Neural progenitor cell (in vitro differentiated cells): ENCODE measurements at regions not wholly inside any gene's neighbourhood (a gene's known extent, or its start where the extent isn't known, plus 50 kb on each side); places are given as distances from the start of the nearest gene placed in this dataset.

Source experiments
- DNase-seq: peaks from one replicate; pipeline ENCODE4 v3.0.0-alpha.2; 2016; ENCODE audit warnings: low spot score
- H2AFZ ChIP-seq: fragments of 200-600 bp; sonication (generic); replicated peaks from 2 replicates; pipeline ENCODE4 v1.6.1; 2016; ENCODE audit warnings: antibody characterized with exemption
- H3F3A ChIP-seq: fragments of 200-600 bp; sonication (generic); 2 replicates; pipeline ENCODE4 v1.6.1; 2016; ENCODE audit warnings: antibody characterized with exemption, low read depth
- H3K27ac ChIP-seq: fragments of 200-600 bp; sonication (generic); 2 replicates; pipeline ENCODE4 v1.5.1; 2016; ENCODE audit warnings: mild to moderate bottlenecking
- H3K27me3 ChIP-seq: fragments of 200-600 bp; sonication (generic); 2 replicates; pipeline ENCODE4 v1.6.1; 2016; ENCODE audit warnings: mild to moderate bottlenecking, moderate library complexity
- H3K36me3 ChIP-seq: fragments of 200-600 bp; sonication (generic); 2 replicates; pipeline ENCODE4 v1.5.1; 2016
- H3K4me1 ChIP-seq: fragments of 200-600 bp; sonication (generic); 2 replicates; pipeline ENCODE4 v1.6.1; 2016; ENCODE audit warnings: mixed run types
- H3K4me2 ChIP-seq: fragments of 200-600 bp; sonication (generic); 2 replicates; pipeline ENCODE4 v1.6.1; 2016
- H3K4me3 ChIP-seq: fragments of 200-600 bp; sonication (generic); 2 replicates; pipeline ENCODE4 v1.5.1; 2016
- H3K79me2 ChIP-seq: fragments of 200-600 bp; sonication (generic); 2 replicates; pipeline ENCODE4 v1.6.1; 2016; ENCODE audit warnings: low read depth
- H3K9ac ChIP-seq: fragments of 200-600 bp; sonication (generic); 2 replicates; pipeline ENCODE4 v1.6.1; 2016
- H3K9me3 ChIP-seq: fragments of 200-600 bp; sonication (generic); 2 replicates; pipeline ENCODE4 v1.5.1; 2016; ENCODE audit warnings: low read depth
- H4K20me1 ChIP-seq: fragments of 200-600 bp; sonication (generic); 2 replicates; pipeline ENCODE4 v1.6.1; 2016; ENCODE audit warnings: low read depth
- H3K27ac Mint-ChIP-seq: 3 replicates; pipeline ENCODE4 v1.8.0; 2021; ENCODE audit warnings: mixed read lengths
- H3K27me3 Mint-ChIP-seq: 2 replicates; pipeline ENCODE4 v1.8.0; 2022; ENCODE audit warnings: low read depth, mild to moderate bottlenecking, inconsistent platforms, moderate library complexity, mixed read lengths; ENCODE audit not compliant: insufficient read depth
- H3K36me3 Mint-ChIP-seq: 3 replicates; pipeline ENCODE4 v1.8.0; 2021; ENCODE audit warnings: mixed read lengths
- H3K4me1 Mint-ChIP-seq: 3 replicates; pipeline ENCODE4 v1.8.0; 2021; ENCODE audit warnings: mixed read lengths
- H3K4me3 Mint-ChIP-seq: 3 replicates; pipeline ENCODE4 v1.8.0; 2021; ENCODE audit warnings: mild to moderate bottlenecking, moderate library complexity, mixed read lengths
- H3K9me3 Mint-ChIP-seq: 3 replicates; pipeline ENCODE4 v1.8.0; 2020; ENCODE audit warnings: mixed read lengths
- EZH2 ChIP-seq: fragments of 200-600 bp; sonication (generic); IDR thresholded peaks from 2 replicates; pipeline ENCODE4 v1.6.1; 2017; ENCODE audit warnings: antibody characterized with exemption, mild to moderate bottlenecking, moderate library complexity
- EZH2phosphoT487 ChIP-seq: fragments of 200-600 bp; sonication (generic); IDR thresholded peaks from 2 replicates; pipeline ENCODE4 v1.6.1; 2017; ENCODE audit warnings: antibody characterized with exemption
- TF ChIP-seq, protein P1 (sequence below): fragments of 200-600 bp; sonication (generic); IDR thresholded peaks from 2 replicates; pipeline ENCODE4 v1.5.1; 2017; ENCODE audit warnings: antibody characterized with exemption, mild to moderate bottlenecking

DNA sequence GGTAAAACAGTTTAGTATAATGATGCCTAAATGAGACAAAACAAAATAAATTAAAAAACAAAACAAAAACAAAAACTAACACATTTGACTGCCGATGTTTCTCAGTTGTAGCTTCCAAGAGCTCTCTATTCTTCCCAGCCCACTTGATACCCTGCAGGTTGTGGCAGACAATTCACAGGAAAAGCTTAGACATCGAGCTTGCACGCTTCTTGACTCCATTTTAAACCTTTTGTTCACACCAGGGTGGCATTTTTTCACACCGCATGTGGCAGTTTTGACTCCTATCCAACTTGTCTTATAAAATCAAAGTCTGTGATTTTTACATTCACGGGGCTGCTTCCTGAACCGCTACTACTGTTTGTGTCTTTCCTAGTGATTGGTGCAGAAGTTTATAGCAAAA lies 575.9 kb downstream of the USP25 start:
- Histone ChIP-seq H3K27me3 (no peaks in the 10 kb centered on the region), H4K20me1 (no peaks in the 10 kb centered on the region), H3F3A (no peaks in the 10 kb centered on the region), H3K4me2 (peak overlapping the region; percentile 29), H3K4me1 (peaks cover 11% of the 10 kb centered on the region), H3K9me3 (no peaks in the 10 kb centered on the region), H3K36me3 (no peaks in the 10 kb centered on the region), H2AFZ (peak overlapping the region; percentile 57), H3K27ac (no peak overlapping the region), H3K9ac (no peak overlapping the region), H3K4me3 (no peak overlapping the region), H3K79me2 (no peaks in the 10 kb centered on the region)
- Mint-ChIP-seq H3K9me3 (no peaks in the 10 kb centered on the region), H3K36me3 (peaks cover 11% of the 10 kb centered on the region), H3K27me3 (no peaks in the 10 kb centered on the region), H3K4me3 (peak overlapping the region; percentile 87), H3K27ac (peak overlapping the region; percentile 97), H3K4me1 (peaks cover 45% of the 10 kb centered on the region)
- TF ChIP-seq EZH2 (no peak), EZH2phosphoT487 (no peak)
- TF ChIP-seq, protein P1, sequence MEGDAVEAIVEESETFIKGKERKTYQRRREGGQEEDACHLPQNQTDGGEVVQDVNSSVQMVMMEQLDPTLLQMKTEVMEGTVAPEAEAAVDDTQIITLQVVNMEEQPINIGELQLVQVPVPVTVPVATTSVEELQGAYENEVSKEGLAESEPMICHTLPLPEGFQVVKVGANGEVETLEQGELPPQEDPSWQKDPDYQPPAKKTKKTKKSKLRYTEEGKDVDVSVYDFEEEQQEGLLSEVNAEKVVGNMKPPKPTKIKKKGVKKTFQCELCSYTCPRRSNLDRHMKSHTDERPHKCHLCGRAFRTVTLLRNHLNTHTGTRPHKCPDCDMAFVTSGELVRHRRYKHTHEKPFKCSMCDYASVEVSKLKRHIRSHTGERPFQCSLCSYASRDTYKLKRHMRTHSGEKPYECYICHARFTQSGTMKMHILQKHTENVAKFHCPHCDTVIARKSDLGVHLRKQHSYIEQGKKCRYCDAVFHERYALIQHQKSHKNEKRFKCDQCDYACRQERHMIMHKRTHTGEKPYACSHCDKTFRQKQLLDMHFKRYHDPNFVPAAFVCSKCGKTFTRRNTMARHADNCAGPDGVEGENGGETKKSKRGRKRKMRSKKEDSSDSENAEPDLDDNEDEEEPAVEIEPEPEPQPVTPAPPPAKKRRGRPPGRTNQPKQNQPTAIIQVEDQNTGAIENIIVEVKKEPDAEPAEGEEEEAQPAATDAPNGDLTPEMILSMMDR, result no peak
- peak; percentile 68 for DNase-seq

DNA sequence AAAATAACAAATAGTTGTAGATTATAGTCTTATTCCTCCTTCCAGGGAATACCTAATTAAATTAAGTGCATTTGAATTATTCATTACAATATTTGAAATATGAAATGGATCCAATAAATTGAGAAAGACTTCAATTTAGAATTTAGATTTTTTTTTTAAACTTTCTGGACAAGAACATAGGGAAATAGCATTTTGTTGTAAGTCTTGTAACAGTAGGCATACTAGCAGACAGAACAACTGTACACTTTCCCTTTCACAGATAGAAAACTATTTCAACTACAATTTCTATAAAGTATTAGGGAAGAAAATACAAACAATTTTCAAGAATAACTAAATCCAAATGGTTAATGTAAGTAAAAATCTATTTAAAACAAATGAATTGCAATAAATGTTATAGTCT lies 577.5 kb downstream of the USP25 start:
- Histone ChIP-seq H4K20me1 (no peaks in the 10 kb centered on the region), H3K9ac (no peak overlapping the region), H3K79me2 (no peaks in the 10 kb centered on the region), H3F3A (no peaks in the 10 kb centered on the region), H3K4me2 (no peak overlapping the region), H3K9me3 (no peaks in the 10 kb centered on the region), H3K4me1 (peaks cover 11% of the 10 kb centered on the region), H3K27ac (no peak overlapping the region), H3K36me3 (no peaks in the 10 kb centered on the region), H3K27me3 (no peaks in the 10 kb centered on the region), H3K4me3 (no peak overlapping the region), H2AFZ (no peak overlapping the region)
- Mint-ChIP-seq H3K27ac (peak overlapping the region; percentile 99), H3K4me3 (peak overlapping the region; percentile 94), H3K27me3 (no peaks in the 10 kb centered on the region), H3K36me3 (peaks cover 7% of the 10 kb centered on the region), H3K9me3 (no peaks in the 10 kb centered on the region), H3K4me1 (peaks cover 59% of the 10 kb centered on the region)
- DNase-seq, result no peak
- TF ChIP-seq EZH2phosphoT487 (no peak), EZH2 (no peak)
- TF ChIP-seq, protein P1, result no peak

DNA sequence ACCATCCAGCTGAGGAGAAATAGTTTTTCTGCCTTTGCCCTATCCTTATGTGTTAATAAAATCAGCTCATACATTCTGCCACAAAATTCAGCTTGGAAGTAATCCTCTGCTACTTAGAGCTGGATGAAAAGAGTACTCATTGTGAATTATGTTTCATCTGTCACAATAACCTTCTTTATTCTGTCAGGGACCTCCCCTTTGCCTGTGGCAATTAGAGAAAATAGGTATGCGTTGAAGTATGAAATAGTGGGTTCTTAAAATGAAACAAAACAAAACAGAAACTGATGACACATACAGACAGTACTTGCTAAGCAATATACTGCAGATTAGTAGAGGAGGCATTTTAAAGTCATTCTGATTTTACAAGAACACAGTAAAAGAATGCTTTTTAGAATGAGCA lies 578.5 kb downstream of the USP25 start:
- Histone ChIP-seq H3K79me2 (no peaks in the 10 kb centered on the region), H3K4me2 (no peak overlapping the region), H4K20me1 (no peaks in the 10 kb centered on the region), H3K36me3 (no peaks in the 10 kb centered on the region), H3K27me3 (no peaks in the 10 kb centered on the region), H2AFZ (no peak overlapping the region), H3K9me3 (no peaks in the 10 kb centered on the region), H3K27ac (no peak overlapping the region), H3K9ac (no peak overlapping the region), H3K4me1 (peaks cover 11% of the 10 kb centered on the region), H3K4me3 (no peak overlapping the region), H3F3A (no peaks in the 10 kb centered on the region)
- Mint-ChIP-seq H3K9me3 (no peaks in the 10 kb centered on the region), H3K36me3 (peaks cover 9% of the 10 kb centered on the region), H3K4me1 (peaks cover 58% of the 10 kb centered on the region), H3K27me3 (no peaks in the 10 kb centered on the region), H3K4me3 (peak overlapping the region; percentile 94), H3K27ac (peak overlapping the region; percentile 99)
- no peak for TF ChIP-seq EZH2phosphoT487
- TF ChIP-seq, protein P1, result no peak
- TF ChIP-seq EZH2, result no peak
- no peak for DNase-seq
